ENCODE measurements at regions not wholly inside any gene's neighbourhood (a gene's known extent, or its start where the extent isn't known, plus 50 kb on each side); places are given as distances from the start of the nearest gene placed in this dataset.
"Not testable (repeated sequence)": the region's sequence is repeated elsewhere in the genome, so short reads cannot be mapped to it uniquely, and the experiment has no call there.

DNA sequence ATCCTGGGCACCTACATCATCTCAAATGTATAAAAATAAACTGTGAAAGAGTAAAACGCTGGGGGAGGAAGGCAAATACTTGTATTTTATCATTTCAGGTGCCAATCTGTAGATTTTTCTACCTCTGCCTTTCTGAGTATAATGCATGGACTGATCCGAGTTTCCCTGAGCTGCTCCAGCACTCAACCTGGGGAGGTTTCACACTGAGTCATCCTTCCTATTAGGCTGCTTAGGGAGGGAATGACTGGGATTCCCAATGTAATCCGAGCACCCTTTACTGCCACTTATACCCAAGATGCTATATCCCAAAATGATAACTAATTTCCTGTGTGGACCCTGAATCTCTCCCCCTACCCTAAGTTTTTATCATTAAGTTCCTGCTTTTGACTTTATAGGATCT lies 126.6 kb downstream of the HNRNPD start:
- no peak for DNase-seq

- no peak for DNase-seq
Observed at GRCh38 chr4:82241534-82241933, 132.3 kb downstream of the HNRNPD start.

- DNase-seq = no peak
Observed at GRCh38 chr4:82240410-82240809, 133.4 kb downstream of the HNRNPD start.

- not testable (repeated sequence) for DNase-seq
Observed at GRCh38 chr4:82237142-82237541, 136.6 kb downstream of the HNRNPD start.

GRCh38 chr4:82235346-82235745 lies 138.4 kb downstream of the HNRNPD start:
- no peak for DNase-seq

- DNase-seq = no peak
Observed at GRCh38 chr4:82232891-82233290, 140.9 kb downstream of the HNRNPD start.

GRCh38 chr4:82231806-82232205 lies 142.0 kb downstream of the HNRNPD start:
- DNase-seq = no peak

GRCh38 chr4:82230306-82230705 lies 143.5 kb downstream of the HNRNPD start:
- no peak for DNase-seq

- DNase-seq = no peak
Observed at GRCh38 chr4:82225030-82225429, 148.8 kb downstream of the HNRNPD start.

- DNase-seq = no peak
Observed at GRCh38 chr4:82223715-82224114, 150.1 kb downstream of the HNRNPD start.

- DNase-seq = no peak
Observed at GRCh38 chr4:82219346-82219745, 154.4 kb downstream of the HNRNPD start.

DNA sequence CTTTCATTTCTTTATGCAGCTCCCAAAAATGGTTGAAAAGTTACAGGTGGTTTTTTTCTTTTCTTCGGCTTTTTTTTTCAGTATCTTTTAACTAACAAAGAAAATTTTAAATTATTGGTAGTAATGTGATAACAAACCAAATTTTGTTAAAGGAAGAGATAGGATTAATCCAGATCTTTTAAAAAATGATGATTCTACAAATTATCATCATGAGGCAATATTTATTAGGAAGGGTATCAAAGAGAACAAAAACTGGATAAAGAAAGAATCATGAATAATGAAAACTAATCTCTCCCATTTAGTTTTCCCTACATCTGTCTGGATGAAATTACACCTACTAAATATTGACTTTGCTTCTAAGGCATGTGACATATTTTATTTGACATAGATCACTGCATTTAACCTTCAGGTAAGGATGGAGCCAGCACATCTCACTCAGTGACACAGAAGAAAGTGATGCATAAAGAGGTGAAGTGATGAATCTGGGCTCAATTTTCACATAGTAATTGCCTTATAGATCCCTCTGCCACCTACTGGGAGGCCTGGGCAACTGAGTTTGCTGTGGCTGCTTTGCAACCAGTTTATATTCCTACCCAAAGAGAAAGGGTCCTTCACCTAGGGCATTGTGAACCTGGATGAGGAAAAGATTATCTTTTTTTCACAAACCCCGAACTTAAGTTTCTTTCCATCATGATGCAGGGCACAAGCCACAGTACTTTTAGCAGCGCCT lies 155.6 kb downstream of the HNRNPD start:
- DNase-seq = no peak

DNA sequence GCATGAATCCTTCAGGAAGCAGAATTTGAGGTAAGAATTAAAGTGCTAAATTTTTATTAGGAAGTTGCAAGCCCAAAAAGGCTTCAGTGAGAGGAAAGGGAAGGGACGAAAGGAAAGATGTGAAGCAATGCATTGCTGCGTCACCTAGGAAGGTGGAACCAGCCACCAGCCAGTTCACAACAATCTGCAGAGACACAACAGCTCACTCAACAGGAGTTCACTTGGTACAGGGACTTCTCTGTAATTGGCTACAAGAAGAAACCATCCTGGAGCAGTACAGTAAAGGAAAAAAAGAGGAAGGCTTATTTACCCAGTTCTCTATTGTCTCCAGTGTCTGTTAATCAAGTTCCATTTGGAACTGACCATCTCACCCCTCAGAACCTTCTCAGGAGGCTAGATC lies 157.6 kb downstream of the HNRNPD start:
- DNase-seq = no peak

GRCh38 chr4:82215800-82216199 lies 158.0 kb downstream of the HNRNPD start:
- no peak for DNase-seq

DNA sequence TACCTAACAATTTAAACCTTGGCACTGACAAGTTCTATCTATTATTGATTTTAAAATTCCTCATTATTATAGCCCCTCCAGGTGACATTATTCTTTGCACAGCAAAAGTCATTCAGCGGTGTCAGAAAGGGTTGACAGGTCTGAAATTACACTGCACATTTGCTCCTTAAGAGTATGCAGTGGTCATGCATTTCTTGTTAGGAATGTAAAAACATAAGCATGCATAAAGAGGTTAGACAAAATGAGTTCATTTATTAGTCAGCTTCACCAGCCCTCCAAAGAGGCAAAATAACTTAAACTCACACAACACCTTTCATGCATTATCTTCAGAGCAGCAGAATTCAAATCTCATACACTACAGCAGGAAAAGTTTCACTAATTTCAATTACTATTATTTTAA lies 158.8 kb downstream of the HNRNPD start:
- DNase-seq = no peak

DNA sequence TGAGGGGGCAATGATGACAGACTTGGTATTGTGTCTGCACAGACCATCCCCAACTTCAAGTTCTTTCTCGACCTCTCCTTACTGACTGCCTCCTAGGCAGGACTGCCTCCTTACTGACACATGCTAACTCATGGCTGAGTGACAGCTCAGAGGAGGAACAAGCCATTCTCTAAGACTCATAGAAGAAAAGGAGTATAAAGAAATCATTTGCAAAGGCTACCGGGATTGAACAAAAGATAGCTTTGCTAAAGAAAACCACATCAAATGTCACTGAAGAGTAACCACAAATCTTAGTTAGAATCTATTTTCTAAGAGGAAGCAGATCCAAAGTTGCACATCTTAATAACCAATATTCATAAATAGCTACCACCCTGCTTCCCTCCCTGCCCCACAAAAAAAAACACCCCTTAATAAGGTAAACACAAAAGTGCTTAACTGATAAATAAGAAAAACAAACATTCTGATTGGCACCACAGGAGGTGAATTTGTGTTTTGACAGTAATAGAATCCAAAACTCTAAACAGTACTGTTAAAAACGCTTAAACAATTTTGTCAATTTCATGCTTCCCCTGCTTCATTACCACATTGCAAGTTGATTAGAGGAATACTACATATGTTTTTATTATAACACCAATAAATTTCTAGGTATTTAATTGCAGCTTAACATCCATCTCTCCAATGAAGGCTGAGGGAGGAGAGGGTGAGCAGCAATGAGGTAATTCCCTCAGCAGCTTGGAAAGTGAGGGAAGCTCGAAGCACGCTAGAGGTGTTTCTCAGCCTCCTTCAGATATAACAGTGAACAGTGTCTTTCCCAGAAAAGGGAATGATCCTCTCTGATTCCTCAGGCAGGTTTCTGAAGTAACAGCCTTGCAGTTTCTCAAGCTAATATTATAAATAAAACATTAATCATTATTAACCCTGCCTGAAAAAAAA lies 160.0 kb downstream of the HNRNPD start:
- no peak for DNase-seq

- DNase-seq = peak; percentile 7 to 20
Observed at GRCh38 chr4:82201805-82202641, 171.8 kb downstream of the HNRNPD start.

- DNase-seq = no peak
Observed at GRCh38 chr4:82201303-82201702, 172.5 kb downstream of the HNRNPD start.

DNA sequence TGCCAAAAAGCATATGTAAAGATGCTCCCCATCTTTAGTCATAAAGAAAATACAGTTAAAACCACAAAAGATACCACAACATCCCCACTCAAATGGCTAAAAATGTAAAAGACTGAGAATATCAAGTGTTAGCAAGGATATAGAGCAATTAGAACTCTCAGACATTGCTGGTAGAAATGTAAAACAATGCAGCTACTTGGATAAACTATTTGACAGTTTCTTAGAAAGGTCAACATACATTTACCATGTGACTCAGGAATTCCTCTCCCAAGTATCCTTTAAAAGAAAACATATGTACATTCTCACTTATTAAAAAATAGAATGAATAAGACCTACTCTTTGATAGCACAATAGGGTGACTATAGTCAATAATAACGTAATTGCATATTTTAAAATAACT lies 173.7 kb downstream of the HNRNPD start:
- no peak for DNase-seq

DNA sequence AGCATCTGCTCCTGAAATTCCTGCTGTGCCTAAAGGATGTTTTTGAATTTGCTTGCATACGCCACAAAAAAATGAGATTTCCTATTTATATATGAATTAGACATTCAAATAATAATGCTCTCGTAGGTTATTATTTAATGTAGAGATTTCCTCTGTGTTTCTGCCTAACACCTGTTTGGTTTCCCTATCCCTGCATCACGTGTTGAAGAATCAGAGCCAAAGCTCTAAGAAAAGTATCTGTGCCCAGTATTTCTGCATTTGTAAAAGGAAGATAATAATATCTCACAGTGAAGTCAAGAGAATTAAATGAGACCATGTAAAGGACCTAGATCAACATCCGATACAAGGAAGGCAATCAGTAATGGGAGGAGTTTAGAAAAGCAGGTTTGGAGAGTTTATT lies 179.5 kb downstream of the HNRNPD start:
- no peak for DNase-seq

- no peak for DNase-seq
Observed at GRCh38 chr4:82192017-82192673, 181.6 kb downstream of the HNRNPD start.

DNA sequence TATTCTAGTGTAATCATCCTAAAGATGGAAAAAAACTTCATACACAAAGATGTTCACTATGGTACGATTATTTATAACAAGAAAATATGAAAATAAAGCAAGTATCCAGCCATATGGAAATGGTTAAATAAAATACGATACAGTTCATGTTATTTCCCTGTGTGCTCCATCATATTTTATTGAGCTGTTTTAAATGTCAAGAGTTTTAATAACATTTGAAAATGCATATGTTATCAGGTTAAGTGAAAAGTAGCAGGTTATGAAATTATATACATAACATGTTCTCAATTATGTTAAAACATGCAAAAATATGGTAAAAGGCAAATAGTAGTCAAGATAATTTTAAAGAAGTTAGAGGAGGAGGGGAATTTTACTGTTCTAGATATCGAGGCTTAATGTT lies 192.0 kb downstream of the HNRNPD start:
- DNase-seq = no peak

GRCh38 chr4:82172186-82172585 lies 201.6 kb downstream of the HNRNPD start:
- no peak for DNase-seq

Data from stimulated activated CD4-positive, alpha-beta T cell treated with anti-CD3 and anti-CD28 coated beads, Interleukin-4, amount 100 ng/mL, for 4 hours (primary cell).